ENCODE measurements at regions not wholly inside any gene's neighbourhood (a gene's known extent, or its start where the extent isn't known, plus 50 kb on each side); places are given as distances from the start of the nearest gene placed in this dataset.

- SMC1A ChIA-PET (ENCODE audit: uncharacterized antibody, unreplicated experiment), result interaction anchor here (0.6 to 24.0 kb wide), 39 partner anchors 9 to 1121 kb away, joined by 3 to 805 read pairs (median 18); partner anchors contain the start of gene BTG1
- CTCF ChIA-PET, result interaction anchor here (0.6 to 8.6 kb wide), 27 partner anchors 10 to 1121 kb away, joined by 3 to 179 read pairs (median 6); partner anchors contain the start of gene BTG1
- Histone ChIP-seq H3K27me3 (replicated peaks in 1 of 2; ENCODE audit: control insufficient read depth in 2 of 2, insufficient read depth in 2 of 2, low read length in 1 of 2) (no peaks in the 10 kb centered on the region), H3K9ac (ENCODE audit: control insufficient read depth, insufficient read depth, low read length) (peak overlapping the region; percentile 92), H2AFZ (ENCODE audit: control insufficient read depth, low read depth, low read length) (no peak overlapping the region), H3K4me2 (ENCODE audit: control insufficient read depth, insufficient read depth) (peak overlapping the region; percentile 91), H3K9me3 (replicated peaks; ENCODE audit: control insufficient read depth, insufficient read depth, low read length) (no peaks in the 10 kb centered on the region; the same call in 1 of the 3 replicates), H3K27ac (ENCODE audit: control insufficient read depth, insufficient read depth) (peak overlapping the region; percentile 100), H3K79me2 (ENCODE audit: control insufficient read depth, insufficient read depth, low read length) (peaks cover 6% of the 10 kb centered on the region), H3K36me3 (ENCODE audit: control insufficient read depth in 2 of 2, insufficient read depth in 2 of 2, low read length in 1 of 2) (no peaks in the 10 kb centered on the region), H3K4me1 (ENCODE audit: control insufficient read depth, insufficient read depth, low read length) (peaks cover 67% of the 10 kb centered on the region), H4K20me1 (ENCODE audit: control insufficient read depth, insufficient read depth) (no peaks in the 10 kb centered on the region), H3K4me3 (peak overlapping the region; percentile 24)
- ATAC-seq (peak; percentile 70), FAIRE-seq (peak; percentile 90), DNase-seq (ENCODE audit: low read depth, low spot score) (peak; percentile 96)
- TSS peak; percentile 90 for BruUV-seq (replicated peaks)
- in situ Hi-C loops (cut with MboI) (no loop called here), intact Hi-C loops (cut with micrococcal nuclease; ENCODE audit: unreplicated experiment) (loop anchor here (1.0 to 5.0 kb wide), 10 partner anchors 33 to 358 kb away; partner anchors contain the start of gene BTG1)
- RAD21 ChIA-PET (ENCODE audit: unreplicated experiment), result interaction anchor here (0.5 to 11.6 kb wide), 39 partner anchors 13 to 1121 kb away, joined by 3 to 356 read pairs (median 14); partner anchors contain the start of gene BTG1
- 2% methylated on average over 12 of the region's 12 CpGs for WGBS (ENCODE audit: insufficient coverage, insufficient replicate concordance, low lambda C conversion rate, missing lambda C conversion rate)
- POLR2A ChIA-PET, result interaction anchor here (0.6 to 9.0 kb wide), 26 partner anchors 9 to 423 kb away, joined by 3 to 170 read pairs (median 8); partner anchors contain the start of gene BTG1
- peak; percentile 24 to 78; a peak in 1 of 4 replicates for TF ChIP-seq CEBPB (IDR thresholded peaks at IDR 0.05; ENCODE audit: borderline replicate concordance in 1 of 2, low read depth in 2 of 2, low read length in 2 of 2)
- TF ChIP-seq MTA2 (IDR thresholded peaks at IDR 0.05; ENCODE audit: low read depth), result peak; percentile 98
- peak; percentile 95 for TF ChIP-seq RELB (IDR thresholded peaks at IDR 0.05; ENCODE audit: low read depth)
- no peak for TF ChIP-seq ZBTB33 (IDR thresholded peaks at IDR 0.05)
- no peak for TF ChIP-seq CHD4 (IDR thresholded peaks at IDR 0.05)
- TF ChIP-seq PML (IDR thresholded peaks at IDR 0.05; ENCODE audit: low read length), result peak; percentile 95
- TF ChIP-seq MLLT1 (IDR thresholded peaks at IDR 0.05), result peak; percentile 26; the same call in 1 of the 2 replicates
- peak; percentile 99 for TF ChIP-seq IRF4 (IDR thresholded peaks at IDR 0.05; ENCODE audit: low read depth, low read length)
- no peak for TF ChIP-seq SMAD1 (IDR thresholded peaks at IDR 0.05; ENCODE audit: low read depth, partially characterized antibody)
- TF ChIP-seq CHD1 (IDR thresholded peaks at IDR 0.05; ENCODE audit: low read depth, low read length), result no peak
- TF ChIP-seq MEF2B (IDR thresholded peaks at IDR 0.05; ENCODE audit: partially characterized antibody, poor library complexity, severe bottlenecking), result peak; percentile 82
- no peak for TF ChIP-seq SREBF2 (IDR thresholded peaks at IDR 0.05; ENCODE audit: low read length)
- no peak for TF ChIP-seq NRF1 (conservative IDR thresholded peaks at IDR 0.05; ENCODE audit: low read depth, low read length)
- TF ChIP-seq MTA3 (IDR thresholded peaks at IDR 0.05; ENCODE audit: borderline replicate concordance, low read length), result peak; percentile 95
- no peak for TF ChIP-seq E2F4 (IDR thresholded peaks at IDR 0.05; ENCODE audit: low read depth, low read length)
- TF ChIP-seq MEF2A (IDR thresholded peaks at IDR 0.05; ENCODE audit: insufficient read depth, low read depth, low read length), result peak; percentile 99
- no peak for TF ChIP-seq FOS (IDR thresholded peaks at IDR 0.05; ENCODE audit: borderline replicate concordance, extremely low read depth, insufficient read length)
Observed at GRCh38 chr12:92503029-92503931, 199.5 kb upstream of the PLEKHG7 start.

Data from GM12878 (cell line).